Fibroblast of skin of left quadriceps (primary cell): ENCODE measurements at regions not wholly inside any gene's neighbourhood (a gene's known extent, or its start where the extent isn't known, plus 50 kb on each side); places are given as distances from the start of the nearest gene placed in this dataset.

Experiments
- DNase-seq, 2 experiments: peaks; one replicate each; pipeline ENCODE4 v3.0.0-alpha.2; 2013; ENCODE audit warnings: low read depth in 2 of 2

GRCh38 chr15:29369261-29369660, 99.6 kb upstream of the NSMCE3 start:
- no peak for DNase-seq

GRCh38 chr15:29364426-29365078, 94.9 kb upstream of the NSMCE3 start:
- DNase-seq: peak; percentile 70 to 75

DNA sequence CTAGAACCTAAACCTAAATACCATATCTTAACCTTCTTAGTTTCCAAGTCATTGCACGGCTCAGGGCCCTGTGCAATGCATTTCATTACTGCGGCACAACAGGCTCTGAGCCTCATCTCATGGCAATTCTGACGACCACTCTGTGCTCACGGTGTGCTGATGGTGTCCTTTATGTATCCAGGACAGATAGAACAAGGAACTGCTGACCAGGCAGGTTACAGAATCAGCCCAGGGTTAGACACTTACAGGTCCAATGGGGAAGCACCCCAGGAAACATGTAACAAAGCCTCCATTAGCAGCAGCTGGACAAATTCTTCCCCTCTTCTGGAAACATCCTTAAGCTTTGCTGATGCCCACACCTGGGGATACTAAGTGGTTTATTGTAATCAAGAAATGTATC, 91.9 kb upstream of the NSMCE3 start:
- DNase-seq: no peak

DNA sequence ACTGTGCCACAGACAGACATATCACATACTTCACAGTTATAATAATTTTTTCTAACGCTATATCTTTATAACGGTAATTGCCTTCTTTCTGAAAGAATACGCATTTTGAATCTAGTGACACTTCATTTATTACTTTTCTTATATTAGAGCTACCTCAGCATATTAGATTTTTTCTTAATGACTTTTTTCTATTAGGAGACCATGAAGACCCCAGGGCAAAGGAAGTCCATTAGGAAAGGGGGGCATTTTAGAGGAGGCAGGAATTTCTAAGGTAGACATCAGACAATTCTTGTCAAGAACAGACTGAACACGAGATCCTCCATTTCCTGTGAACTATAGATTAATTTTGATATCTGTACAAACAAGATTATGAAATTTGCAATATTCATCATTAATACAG, 90.5 kb upstream of the NSMCE3 start:
- no peak for DNase-seq

GRCh38 chr15:29356786-29357185, 87.2 kb upstream of the NSMCE3 start:
- no peak for DNase-seq

- no peak for DNase-seq
Measured at GRCh38 chr15:29355477-29355876, 85.9 kb upstream of the NSMCE3 start.

GRCh38 chr15:29352402-29352801, 82.8 kb upstream of the NSMCE3 start:
- no peak for DNase-seq

GRCh38 chr15:29349196-29349595, 79.6 kb upstream of the NSMCE3 start:
- no peak for DNase-seq

- DNase-seq: peak; percentile 26 to 34
Measured at GRCh38 chr15:29348336-29348914, 78.8 kb upstream of the NSMCE3 start.

DNA sequence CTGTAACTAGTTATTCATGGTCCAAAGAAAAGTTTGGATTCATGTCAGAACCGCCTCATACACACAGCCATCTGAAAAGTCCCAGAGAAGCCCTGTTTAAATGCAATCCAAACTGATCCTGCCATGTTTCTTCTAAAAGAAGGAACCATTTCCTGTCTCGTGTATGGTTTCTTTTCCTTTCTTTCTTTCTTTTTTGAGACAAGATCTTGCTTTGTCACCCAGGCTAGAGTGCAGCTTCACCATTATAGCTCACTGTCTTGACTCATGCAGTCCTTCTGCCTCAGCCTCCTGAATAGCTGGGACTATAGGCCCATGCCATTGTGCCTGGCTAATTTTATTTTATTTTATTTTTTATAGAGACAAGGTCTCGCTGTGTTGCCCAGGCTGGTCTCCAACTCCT, 77.4 kb upstream of the NSMCE3 start:
- DNase-seq: no peak

DNA sequence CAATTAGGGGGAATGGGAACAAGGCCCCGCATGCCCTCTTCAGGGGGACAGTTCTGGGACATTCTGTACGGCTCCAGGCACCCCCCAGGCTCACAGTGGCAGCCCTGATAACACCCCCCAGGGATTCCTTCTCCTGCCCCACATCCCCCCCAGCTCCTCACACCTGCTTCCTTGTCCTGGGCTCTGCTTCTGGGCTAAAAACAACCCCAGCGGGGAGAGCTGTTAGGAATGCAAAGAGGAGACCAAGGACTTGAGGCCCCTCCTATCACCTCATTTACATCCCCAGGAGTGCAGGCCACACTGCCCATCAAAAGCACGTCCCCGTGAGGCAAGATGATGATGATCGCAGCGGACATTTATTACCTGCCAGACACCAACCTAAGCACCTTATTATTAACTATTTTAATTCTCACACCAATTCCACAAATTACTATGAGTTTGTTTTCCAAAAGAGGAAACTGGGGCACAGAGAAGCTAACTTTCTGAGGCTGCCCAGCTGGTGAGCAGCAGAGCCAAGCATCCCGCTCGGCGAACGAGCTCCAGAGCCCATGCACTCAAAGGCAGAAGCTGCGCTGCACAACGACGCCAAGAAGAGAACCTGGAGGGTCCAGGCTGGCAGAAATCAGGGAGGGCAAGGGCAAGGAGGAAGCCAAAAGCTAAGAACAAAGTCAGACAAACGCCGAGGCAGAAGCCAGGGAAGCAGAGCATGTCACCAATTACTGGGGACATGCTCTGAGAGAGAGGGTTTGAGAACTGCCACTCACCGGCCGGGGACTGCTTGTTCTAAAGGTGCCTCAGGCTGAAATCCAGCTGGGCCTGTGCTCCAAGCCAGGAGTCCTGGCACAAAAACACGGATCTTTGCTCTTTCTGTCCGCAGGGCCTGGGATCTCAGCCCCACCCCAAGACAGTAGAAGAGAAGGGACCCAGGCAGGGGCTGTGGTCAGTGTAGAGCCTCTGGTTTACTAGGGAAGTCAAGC, 76.2 kb upstream of the NSMCE3 start:
- no peak for DNase-seq

GRCh38 chr15:29344474-29344873, 74.9 kb upstream of the NSMCE3 start:
- DNase-seq: no peak

DNA sequence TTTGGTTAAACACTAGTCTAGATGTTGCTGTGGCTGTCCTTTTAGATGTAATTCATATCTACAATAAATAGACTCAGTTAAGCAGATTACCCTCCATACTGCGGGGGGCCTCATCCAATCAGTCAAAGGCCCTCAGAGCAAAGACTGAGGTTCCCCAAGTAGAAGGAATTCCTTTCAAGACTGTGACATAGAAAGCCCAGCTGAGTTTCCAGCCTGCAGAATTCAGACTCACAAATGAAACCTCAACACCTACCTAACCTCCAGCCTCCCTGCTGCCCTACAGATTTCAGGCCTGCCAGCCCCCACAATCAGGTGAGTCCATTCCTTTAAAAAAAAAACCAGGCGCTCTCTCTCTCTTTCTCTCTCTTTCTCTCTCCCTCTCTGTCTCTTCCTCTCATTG, 73.6 kb upstream of the NSMCE3 start:
- no peak for DNase-seq

GRCh38 chr15:29342201-29342600, 72.6 kb upstream of the NSMCE3 start:
- no peak for DNase-seq

DNA sequence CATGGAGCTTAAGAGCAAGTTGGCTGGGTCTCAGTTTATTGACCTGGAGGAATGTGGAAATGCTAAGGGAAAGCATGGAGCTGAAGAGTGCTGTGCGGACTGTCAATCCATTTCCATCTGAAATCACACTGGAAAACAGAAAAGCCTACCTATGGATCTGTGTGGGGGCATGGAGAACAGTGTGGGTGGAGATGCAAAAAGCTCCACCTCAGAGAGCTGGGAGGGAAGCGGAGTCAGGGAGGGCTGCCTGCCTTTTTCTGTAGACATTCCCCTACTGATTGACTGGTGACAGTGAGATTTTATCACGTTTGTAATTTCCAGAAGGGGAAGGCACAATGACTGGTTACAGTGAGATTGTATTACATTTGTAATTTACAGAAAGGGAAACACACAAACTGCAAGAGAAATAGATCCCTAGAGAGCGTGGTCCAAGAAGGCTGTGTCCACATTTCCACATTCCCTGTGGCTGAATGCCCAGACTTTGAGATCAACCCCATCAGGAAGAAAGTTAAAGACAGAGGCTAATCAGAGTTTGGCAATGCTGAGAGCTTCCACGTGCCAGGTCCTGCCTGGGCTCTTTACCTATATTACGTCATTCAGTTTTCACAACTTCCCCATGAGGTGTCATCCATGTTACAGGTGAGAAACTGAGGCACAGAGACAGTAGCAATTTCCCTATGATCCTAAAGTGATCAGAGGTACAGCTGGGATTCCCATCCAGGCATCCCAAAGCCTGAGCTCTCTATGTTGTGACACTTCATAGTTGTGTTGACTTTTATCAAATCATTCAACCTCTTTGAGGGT, 67.7 kb upstream of the NSMCE3 start:
- peak; percentile 66 to 67 for DNase-seq

GRCh38 chr15:29334544-29334943, 64.9 kb upstream of the NSMCE3 start:
- DNase-seq: no peak

DNA sequence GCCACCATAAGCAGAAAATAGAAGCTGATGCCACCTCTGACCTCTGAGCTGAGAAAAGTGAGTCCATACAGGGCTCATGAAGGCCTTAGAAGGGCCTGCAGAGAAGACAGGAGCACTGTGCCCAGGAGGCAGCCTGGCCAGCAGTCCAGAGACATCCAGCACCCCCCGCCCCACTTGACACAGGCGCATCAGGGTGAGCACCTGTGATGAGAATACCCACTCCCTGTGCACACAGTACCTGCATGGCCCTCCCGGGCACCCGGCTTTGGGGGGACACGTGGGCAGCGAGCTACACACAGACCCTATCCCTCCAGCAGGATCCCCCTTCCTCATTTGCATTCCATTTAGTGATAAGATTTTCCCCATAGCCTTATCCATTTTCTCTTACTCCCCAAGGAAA, 63.6 kb upstream of the NSMCE3 start:
- DNase-seq: no peak

GRCh38 chr15:29331669-29332068, 62.0 kb upstream of the NSMCE3 start:
- DNase-seq: no peak

DNA sequence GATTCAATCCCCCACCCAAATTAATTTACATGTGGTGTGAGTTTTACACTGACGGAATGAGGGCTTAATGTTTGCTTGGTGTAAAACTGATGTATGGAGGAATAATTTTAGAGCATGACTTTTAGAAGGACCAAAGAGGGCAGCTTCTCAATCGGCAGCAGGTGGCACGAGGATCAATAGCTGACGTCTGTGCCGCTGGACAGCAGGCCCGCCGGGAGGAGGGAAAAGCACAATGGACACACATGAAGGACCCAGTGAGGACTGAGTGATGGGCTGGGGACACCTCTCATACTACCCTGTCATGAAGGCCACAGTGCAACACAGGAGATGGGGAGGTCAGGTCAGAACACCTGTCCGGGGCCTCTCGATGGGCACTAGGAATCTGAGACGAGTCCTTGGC, 61.4 kb upstream of the NSMCE3 start:
- DNase-seq: no peak

DNA sequence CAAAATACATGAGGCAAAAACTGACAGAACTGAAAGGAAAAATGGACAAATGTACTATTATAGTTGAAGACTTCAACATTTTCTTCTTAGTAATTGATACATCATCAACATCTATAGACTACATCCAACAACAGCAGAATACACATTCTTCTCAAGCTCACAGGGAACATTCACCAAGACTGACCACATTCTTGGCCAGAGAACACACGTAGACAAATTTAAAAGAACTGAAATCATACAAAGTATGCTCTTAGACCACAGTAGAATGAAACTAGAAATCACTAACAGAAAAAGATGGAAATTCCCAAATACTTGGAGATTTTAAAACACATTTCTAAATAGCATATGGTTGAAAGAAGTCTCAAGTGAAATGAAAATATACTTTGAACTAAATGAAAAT, 55.1 kb upstream of the NSMCE3 start:
- DNase-seq: no peak

GRCh38 chr15:29323557-29323956, 53.9 kb upstream of the NSMCE3 start:
- DNase-seq: no peak

DNA sequence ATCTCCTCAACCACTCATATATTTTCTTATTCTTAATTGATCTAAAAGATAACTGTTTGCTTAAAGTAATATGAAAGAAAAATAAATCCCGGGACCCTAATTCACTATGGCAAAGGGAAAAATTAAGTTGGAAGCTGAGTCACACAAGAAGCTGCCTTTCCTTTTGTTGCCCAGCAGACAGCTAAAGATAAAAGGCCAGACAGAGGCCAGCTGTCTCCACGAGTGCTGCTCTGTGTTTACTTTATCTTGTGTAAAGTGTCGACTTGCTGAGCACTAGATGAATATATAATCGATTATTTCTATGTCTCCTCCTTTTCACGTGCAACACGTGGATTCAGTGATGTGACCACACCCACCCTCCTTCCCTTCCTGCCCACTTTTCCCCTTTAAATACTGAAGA, 52.8 kb upstream of the NSMCE3 start:
- DNase-seq: no peak
